Vagina (tissue), 2 donors: ENCODE measurements at regions not wholly inside any gene's neighbourhood (a gene's known extent, or its start where the extent isn't known, plus 50 kb on each side); places are given as distances from the start of the nearest gene placed in this dataset.

Experiments used
- POLR2A ChIP-seq, 2 donors: fragments of 450-650 bp; IDR thresholded peaks; one replicate each; pipeline ENCODE4 v1.6.1; 2017; ENCODE audit warnings: antibody characterized with exemption in 2 of 2, mild to moderate bottlenecking in 2 of 2, moderate library complexity in 2 of 2
- TF ChIP-seq, protein P1 (sequence below), 3 experiments: fragments of 450-650 bp in 2 of 3; fragments of 200-600 bp in 1 of 3; sonication (generic) in 1 of 3; IDR thresholded peaks; one replicate each; pipeline ENCODE4 v1.5.1; 2017 to 2019; ENCODE audit warnings: antibody characterized with exemption in 3 of 3, mild to moderate bottlenecking in 2 of 3, moderate library complexity in 2 of 3

DNA sequence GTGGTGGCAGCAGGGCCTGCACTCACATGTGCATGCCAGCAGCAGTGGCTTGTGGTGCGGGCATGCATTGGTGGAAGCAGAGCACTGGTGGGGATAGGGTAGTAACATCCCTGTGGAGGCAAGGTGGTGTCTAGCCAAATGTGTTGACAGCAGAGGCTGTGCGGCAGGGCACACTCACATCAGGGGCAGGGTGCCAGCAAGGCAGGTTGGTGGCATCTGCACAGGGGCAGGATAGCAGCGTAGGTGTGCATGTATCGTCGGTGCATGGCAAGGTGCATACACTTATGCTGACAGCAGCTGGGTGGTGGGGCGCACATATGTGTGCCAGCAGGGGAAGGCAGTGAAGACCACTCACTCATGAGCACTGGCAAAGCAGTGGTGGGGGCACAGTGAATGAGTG, 211.5 kb upstream of the CSNK1A1L start:
- TF ChIP-seq, protein P1, sequence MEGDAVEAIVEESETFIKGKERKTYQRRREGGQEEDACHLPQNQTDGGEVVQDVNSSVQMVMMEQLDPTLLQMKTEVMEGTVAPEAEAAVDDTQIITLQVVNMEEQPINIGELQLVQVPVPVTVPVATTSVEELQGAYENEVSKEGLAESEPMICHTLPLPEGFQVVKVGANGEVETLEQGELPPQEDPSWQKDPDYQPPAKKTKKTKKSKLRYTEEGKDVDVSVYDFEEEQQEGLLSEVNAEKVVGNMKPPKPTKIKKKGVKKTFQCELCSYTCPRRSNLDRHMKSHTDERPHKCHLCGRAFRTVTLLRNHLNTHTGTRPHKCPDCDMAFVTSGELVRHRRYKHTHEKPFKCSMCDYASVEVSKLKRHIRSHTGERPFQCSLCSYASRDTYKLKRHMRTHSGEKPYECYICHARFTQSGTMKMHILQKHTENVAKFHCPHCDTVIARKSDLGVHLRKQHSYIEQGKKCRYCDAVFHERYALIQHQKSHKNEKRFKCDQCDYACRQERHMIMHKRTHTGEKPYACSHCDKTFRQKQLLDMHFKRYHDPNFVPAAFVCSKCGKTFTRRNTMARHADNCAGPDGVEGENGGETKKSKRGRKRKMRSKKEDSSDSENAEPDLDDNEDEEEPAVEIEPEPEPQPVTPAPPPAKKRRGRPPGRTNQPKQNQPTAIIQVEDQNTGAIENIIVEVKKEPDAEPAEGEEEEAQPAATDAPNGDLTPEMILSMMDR (IDR thresholded peaks at IDR 0.05) = no peak
- TF ChIP-seq POLR2A (IDR thresholded peaks at IDR 0.05) = no peak
